H1 (cell line): ENCODE measurements at regions not wholly inside any gene's neighbourhood (a gene's known extent, or its start where the extent isn't known, plus 50 kb on each side); places are given as distances from the start of the nearest gene placed in this dataset.

Experiments
- CEBPB ChIP-seq: IDR thresholded peaks from 2 replicates; pipeline ENCODE4 v1.6.1; 2012; ENCODE audit warnings: low read depth, low read length
- CTCF ChIP-seq, 3 experiments: IDR thresholded peaks; 1 replicate in 2 of 3; 2 replicates in 1 of 3; pipeline versions ENCODE4 v1.5.1 to v1.6.1; 2011; ENCODE audit warnings: low read length in 3 of 3, mild to moderate bottlenecking in 3 of 3, inconsistent platforms in 2 of 3, low read depth in 1 of 3, moderate library complexity in 1 of 3; ENCODE audit not compliant: insufficient read depth in 1 of 3; ENCODE audit errors: control extremely low read depth in 1 of 3
- EZH2 ChIP-seq: fragments of 200-600 bp; sonication (generic); IDR thresholded peaks from 2 replicates; pipeline ENCODE4 v1.7.1; 2012; ENCODE audit warnings: low read depth, mild to moderate bottlenecking, moderate library complexity, low read length, inconsistent platforms; ENCODE audit not compliant: severe bottlenecking
- NRF1 ChIP-seq: IDR thresholded peaks from 2 replicates; pipeline ENCODE4 v1.6.1; 2011; ENCODE audit warnings: mild to moderate bottlenecking, low read depth, low read length, improper control_type of control experiment
- POLR2A ChIP-seq, 2 experiments: IDR thresholded peaks; 1 replicate in 1 of 2; 2 replicates in 1 of 2; pipeline ENCODE4 v1.6.1; 2011; ENCODE audit warnings: low read depth in 2 of 2, low read length in 2 of 2, mild to moderate bottlenecking in 2 of 2; ENCODE audit errors: control extremely low read depth in 1 of 2
- SIN3A ChIP-seq, 2 experiments: IDR thresholded peaks in 1 of 2; conservative IDR thresholded peaks in 1 of 2; 2 replicates each; pipeline ENCODE4 v1.6.1; 2011 to 2012; ENCODE audit warnings: low read length in 2 of 2, improper control_type of control experiment in 1 of 2, low read depth in 1 of 2, mild to moderate bottlenecking in 1 of 2
- USF2 ChIP-seq: IDR thresholded peaks from 2 replicates; pipeline ENCODE4 v1.6.1; 2011; ENCODE audit warnings: low read length, improper control_type of control experiment

DNA sequence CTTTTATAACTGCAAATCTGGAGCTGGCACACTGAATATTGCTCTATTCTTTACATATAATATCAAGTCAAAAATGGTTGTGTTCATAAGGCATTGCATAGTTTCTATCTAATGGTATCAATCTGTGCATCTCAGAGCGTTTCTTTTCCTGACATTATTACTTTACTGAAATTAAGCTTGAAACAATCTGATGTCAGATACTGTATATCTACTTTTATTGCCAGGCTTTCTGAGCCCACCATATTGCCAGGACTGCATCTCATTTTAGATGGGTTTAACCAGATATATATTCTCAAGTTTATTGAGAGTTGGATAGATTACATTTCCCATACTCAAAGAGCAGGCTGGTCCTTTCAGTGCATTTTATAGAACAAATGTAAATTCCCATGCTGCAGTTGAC lies 122.7 kb upstream of the MEIS2 start:
- TF ChIP-seq USF2 = no peak
- TF ChIP-seq EZH2 = no peak
- no peak for TF ChIP-seq CTCF (IDR thresholded peaks at IDR 0.05; ENCODE audit: control extremely low read depth in 1 of 3, insufficient read depth in 1 of 3, low read depth in 1 of 3, low read length in 3 of 3)
- no peak for TF ChIP-seq CEBPB
- TF ChIP-seq POLR2A (IDR thresholded peaks at IDR 0.05; ENCODE audit: control extremely low read depth in 1 of 2, low read depth in 2 of 2, low read length in 2 of 2) = no peak
- TF ChIP-seq SIN3A (conservative IDR thresholded peaks at IDR 0.05 in 1 of 2, IDR thresholded peaks at IDR 0.05 in 1 of 2; ENCODE audit: low read depth in 1 of 2, low read length in 2 of 2) = no peak
- no peak for TF ChIP-seq NRF1
